Germinal center (tissue), 1 donor: ENCODE measurements at regions not wholly inside any gene's neighbourhood (a gene's known extent, or its start where the extent isn't known, plus 50 kb on each side); places are given as distances from the start of the nearest gene placed in this dataset.
"Not testable (repeated sequence)": the region's sequence is repeated elsewhere in the genome, so short reads cannot be mapped to it uniquely, and the experiment has no call there.

Experiments used
- DNase-seq: peaks from one replicate; pipeline ENCODE4 v3.0.0; 2012; ENCODE audit warnings: mixed read lengths, low spot score

DNA sequence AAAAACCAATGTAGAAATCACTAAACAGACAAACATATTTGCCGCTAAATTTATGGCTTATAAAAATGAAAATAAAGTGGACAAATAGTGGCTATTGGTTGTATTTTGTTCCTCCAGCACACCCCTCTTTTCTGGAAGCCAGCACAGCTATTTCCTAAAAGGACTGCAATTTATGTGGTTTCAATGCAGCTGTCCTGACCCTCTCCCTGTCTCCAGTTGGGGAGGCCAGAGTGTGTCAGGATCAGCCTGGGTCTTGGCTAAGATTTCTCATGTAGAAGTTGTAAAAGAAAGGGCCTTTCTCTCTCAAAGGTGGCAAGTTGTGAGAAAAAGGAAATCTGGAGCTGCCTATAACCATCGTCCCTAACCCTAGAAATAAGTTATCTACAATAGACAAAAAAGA lies 165.6 kb downstream of the ALDH8A1 start:
- no peak for DNase-seq

DNA sequence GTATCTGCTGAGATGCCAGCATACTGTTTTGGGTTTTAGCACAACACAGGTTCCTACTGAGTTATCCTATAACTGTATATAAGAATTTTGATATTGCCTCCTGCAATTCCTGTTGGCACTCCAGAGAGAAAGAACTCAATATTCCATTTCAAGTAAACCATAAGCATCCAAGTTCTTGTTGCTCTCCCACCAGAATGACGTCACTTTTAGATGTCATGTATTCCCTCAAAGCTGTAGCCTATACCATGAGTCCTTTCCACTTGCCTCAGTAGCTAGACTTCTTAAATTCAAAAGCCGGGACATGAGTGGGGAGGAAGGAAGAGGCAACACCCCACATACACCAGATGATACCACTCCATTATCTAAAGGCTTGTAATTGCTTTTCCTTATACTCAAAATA lies 171.5 kb downstream of the ALDH8A1 start:
- DNase-seq, result no peak

DNA sequence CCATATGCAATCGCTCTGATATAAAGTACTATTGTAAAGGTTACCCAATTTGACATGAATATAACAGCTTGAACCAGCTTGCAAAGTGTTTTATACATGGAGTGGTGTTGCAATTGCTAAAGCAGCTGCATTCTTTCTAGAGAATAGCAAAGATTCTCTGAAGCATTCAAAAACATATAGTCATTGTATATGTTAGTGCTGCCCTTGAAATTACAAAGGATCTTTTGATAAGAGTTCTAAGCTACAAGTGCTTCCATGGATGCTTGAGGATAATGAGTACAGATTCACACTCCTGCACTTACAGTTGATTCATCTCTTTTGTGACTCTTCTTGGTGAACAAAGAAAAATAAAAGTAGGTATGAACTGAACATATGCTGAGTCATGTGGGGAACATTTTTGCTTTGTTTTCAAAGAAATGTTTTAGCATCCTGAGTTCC lies 175.7 kb downstream of the ALDH8A1 start:
- no peak for DNase-seq

DNA sequence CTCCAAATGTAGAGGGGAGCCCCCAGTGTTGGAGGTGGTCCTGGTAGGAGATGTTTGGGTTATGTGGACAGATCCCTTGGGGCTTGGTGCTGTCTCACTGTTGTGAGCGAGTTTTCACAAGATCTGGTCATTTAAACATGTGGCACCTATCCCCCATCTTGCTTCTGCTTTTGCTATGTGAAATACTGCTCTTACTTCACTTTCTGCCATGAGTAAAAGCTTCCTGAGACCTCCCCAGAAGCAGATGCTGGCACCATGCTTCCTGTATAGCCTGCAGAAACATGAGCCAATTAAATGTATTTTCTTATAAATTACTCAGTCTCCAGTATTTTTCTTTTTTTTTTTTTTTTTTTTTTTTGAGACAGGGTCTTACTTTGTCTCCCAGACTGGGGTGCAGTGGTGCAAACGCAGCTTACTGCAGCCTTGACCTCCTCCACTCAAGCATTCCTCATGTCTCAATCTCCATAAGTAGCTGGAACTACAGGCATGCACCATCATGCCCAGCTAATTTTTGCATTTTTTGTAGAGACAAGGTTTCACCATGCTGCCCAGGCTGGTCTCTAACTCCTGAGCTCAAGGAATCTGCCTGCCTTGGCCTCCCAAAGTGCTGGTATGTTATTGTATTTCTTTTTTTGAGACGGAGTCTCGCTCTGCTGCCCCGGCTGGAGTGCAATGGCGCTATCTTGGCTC lies 177.1 kb downstream of the ALDH8A1 start:
- no peak for DNase-seq

DNA sequence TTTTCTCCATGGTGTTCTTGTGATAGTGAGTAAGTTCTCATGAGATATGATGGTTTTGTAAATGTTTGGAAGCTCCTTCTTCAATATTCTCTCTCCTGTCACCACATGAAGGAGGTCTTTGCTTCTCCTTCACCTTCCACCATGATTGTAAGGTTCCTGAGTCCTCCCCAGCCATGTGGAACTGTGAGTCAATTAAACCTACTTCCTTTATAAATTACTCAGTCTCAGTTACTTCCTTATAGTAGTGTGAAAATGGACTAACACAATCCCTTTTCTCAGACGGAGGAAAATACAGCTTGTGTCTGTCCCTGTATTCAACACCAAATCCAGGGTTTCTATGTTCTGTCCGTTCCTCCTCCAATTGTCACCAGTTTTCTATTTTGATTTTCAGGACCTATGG lies 181.0 kb downstream of the ALDH8A1 start:
- no peak for DNase-seq

DNA sequence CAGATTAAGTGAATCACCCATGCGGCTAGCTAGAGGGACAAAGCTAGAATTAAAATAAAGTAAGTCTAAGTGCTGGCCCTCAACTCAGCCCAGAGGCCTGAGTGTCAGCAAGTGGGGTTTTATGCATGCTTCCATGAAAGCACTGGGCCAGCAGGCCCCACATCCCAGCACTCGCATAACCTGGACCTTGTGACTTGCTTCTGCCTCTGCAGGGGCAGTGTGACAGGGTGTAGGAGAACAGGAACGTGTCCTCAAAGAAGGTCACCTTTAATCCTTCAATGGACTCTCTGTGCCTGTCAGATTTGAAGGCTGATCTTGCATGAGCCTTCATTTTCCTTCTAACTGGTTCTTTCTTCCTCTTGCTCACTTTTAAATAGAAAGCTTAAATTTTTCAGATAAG lies 183.4 kb downstream of the ALDH8A1 start:
- no peak for DNase-seq

DNA sequence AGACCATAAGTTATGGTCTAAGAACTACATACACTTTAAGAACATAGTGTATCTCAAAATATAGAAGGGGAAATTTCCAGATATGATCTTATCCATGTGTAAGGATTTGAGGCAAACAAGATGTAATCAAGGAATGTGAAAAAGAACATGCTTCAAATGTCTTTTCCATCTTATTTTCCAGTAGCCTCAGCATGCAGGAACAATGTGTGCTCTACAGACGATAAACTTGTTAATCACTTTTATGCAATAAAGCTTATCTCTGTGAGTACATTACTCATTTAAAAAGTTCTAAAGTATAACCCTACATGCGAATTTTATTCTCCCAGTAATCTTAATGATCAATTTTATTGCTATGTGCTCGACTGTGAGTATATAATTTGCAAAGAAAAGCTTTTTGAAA lies 185.2 kb downstream of the ALDH8A1 start:
- no peak for DNase-seq

DNA sequence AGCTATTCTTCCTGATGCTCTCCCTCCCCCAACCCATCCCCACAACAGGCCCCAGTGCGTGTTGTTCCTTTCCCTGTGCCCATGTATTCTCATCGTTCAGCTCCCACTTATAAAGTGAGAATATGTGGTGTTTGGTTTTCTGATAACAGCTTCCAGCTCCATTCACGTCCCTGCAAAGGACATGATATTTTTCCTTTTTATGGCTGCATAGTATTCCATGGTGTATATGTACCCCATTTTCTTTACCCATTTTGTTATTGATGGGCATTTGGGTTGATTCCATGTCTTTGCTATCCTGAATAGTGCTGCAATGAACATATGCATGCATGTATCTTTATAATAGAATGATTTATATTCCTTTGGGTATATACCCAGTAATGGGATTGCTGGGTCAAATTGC lies 186.3 kb downstream of the ALDH8A1 start:
- DNase-seq, result not testable (repeated sequence)

DNA sequence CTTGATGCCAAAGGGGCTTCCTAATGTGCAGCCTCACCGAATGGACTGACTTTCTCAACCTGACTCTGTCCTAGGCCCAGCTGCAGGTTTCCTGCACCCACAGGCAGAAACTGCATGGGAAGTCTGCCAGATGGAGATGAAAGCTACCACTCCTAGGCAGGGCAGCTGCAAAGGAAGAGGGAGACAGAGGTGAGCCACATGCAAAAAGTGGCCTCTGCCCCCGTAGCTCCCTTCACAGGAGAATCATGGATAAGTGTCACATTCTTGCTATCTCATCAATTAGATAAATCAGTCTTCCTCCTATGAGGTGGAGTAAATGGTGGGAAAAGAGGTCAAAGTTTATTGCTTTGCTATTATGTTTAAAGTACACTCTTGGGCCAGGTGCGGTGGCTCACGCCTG lies 191.3 kb downstream of the ALDH8A1 start:
- no peak for DNase-seq

DNA sequence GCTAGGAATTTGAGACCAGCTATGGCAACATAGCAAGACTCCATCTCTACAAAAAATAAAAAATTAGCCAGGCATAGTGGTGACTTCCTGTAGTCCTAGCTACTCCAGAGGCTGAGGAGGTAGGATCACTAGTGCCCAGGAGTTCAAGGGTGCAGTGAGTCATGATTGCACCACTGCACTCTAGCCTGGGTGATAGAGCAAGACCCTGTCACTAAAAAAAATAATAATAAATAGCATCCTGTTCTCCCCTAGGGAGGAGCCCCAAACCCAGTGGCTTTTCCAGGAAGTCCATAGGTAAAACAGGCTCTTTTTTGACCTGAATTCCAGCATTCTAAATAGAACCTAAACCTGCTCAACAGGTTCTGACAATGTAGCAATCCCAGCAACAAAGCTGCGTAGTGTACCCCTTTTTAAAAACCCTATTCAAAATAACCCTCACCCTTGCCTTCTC lies 192.0 kb downstream of the ALDH8A1 start:
- no peak for DNase-seq

DNA sequence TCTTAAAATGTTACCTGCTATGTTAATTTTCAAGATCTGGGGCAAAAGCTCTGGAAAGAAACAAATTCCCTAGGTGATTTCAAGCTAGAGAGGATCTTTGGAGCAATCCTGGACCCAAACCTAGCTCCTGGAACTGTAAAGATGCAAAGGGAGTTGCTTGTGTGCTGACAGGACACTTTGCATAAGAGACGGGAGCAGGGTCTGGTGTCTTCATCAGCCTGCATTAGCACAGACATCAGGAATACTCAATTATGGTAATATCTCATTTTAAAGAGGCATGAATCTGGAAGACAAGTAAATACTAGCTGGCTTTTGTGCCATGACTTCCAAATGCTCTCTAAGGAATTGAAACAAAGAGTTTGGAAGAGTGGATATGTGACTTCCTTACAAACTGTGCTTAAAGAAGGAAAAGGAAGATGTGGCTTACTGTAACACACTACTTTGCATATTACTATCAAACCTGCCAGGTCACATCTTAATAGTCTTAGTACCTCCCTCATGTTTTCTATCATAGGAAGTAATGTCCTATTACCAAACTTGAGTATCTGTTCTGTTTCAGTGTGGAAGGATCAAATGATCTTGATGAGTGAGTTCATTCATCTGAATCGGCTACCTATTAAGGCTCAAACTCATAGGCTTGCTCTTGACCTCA lies 193.4 kb downstream of the ALDH8A1 start:
- DNase-seq, result no peak

DNA sequence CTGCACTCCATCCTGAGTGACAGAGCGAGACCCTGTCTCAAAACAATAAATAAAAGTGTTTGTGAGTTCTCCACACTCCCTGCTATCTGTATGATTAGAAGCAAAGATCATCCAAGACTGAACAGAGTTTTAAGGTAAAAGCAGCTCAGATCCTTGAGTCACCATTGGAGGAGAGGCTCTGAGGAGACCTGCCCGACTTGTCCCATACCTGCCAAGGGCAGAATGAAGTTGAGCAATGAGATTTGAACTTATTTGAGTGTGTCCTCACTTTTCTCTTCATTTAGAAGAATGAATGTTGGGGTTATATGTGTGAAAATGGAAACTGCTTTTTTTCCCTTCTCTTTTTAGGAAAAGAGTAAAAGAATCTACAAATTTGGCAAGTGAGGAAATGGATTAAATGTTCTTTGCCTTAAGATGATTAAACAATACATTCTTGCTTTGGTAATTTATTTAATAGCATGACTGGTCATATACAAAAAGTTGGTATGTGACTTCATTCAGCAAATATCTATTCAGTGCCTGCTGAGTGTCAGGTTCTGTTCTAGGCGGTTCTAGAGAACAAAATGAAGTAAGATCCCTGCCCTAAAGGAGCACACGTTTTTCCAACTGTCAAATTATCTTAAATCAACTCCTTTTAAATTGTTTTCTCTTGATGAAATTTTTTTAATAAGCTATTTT lies 195.7 kb downstream of the ALDH8A1 start:
- DNase-seq, result no peak

DNA sequence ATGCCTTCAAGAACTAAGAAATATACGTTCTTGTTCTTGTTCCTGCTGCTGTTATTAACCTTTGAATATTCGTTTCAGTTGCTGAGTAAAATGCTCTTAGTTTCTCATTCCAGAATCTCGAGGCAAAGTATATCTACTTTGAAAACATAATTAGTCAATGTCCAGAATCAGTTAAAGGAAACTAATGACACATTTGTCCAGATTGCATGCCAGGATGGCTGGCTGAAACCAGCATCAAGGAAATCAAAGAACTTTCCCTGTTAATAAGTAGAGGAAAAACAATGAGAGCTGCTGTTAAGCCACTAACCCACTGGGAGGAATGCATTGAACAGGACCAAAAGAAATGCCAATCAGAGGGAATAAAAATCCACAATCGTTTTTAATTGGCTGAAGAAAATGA lies 196.9 kb downstream of the ALDH8A1 start:
- no peak for DNase-seq

DNA sequence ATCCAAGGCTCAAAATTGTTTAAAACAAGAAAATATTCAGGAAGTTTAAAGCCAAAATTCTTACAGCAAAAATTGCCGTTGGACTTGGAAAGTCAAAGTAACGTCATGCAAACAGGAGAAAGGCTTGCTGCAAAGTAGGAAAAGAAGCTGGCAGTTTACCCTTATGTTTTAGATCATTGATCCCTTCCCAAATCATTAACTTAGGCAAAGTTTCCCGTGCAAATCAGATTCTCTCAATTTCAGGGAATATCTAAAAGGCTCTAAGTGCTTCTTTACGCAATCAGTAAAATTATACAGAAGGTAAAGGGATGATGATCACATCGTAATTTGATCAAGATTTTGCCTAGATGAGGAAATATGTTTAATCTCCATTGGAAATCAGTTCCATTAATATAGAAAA lies 197.5 kb downstream of the ALDH8A1 start:
- DNase-seq, result no peak

DNA sequence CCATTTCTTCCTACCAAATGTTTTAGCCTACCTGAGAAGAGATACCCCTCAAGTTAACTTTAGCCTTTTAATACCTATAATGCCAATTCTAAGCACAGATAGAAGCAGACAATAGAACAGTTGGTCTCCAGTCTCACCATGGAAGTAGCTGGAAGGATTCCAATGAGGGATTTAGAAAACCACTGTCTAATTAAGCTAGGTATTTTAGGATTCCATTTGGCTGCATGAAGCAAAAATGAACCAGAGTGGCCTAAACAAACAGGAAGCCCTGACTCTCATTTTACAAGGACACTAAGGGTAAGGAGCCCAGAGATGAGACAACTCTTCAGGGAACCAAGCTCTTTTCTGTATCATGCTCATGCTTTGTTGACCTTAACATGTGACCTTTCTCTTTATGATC lies 199.2 kb downstream of the ALDH8A1 start:
- no peak for DNase-seq

DNA sequence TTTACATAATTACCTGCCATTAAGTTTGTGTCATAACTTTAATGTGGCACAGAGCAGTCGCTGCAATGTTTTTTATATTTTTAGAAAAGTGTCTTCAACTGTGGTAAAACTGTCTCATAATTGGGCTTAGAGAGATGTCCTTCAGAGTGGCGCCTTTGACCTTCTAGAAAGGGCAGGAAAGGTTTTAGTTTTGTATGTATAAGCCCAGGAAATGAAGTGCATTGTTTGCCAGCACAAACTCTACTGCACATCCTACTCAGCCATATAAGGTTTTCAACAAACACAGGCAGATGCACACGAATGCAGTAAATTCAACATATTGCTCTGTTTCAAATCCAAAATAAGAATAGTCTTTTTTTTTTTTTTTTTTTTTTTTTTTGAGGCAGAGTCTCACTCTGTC lies 201.4 kb downstream of the ALDH8A1 start:
- no peak for DNase-seq

DNA sequence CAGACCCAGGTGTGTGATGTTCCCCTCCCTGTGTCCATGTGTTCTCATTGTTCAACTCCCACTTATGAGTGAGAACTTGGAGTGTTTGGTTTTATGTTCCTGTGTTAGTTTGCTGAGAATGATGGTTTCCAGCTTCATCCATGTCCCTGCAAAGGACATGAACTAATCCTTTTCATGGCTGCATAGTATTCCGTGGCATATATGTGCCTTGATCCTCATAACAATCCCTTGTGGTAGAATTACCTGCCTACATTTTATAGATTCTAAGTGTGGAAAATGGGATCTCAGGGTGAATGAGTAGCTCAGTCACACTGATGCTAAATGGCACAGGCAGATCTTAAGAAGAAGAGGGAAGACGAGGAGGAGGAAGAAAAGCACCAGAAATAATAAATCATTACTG lies 202.7 kb downstream of the ALDH8A1 start:
- DNase-seq, result not testable (repeated sequence)

DNA sequence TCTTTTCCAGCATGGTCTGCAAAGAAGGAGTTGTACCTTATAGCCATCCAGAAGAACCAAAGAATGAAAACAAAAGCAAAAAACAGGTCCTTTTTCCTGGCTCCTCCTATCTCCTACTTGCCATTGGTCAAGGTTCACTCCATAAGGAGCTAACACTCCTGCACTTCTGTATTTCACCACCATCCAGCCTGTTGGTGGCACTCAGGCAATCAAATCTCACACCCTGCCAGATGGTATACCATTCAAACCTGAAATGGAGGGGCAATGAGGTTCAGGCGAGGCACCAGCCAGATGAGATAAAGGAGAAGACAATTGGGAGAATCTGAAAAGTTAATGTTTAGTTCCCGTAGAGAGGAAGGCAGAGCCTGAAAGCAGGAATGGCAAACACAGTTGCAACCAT lies 203.8 kb downstream of the ALDH8A1 start:
- no peak for DNase-seq

DNA sequence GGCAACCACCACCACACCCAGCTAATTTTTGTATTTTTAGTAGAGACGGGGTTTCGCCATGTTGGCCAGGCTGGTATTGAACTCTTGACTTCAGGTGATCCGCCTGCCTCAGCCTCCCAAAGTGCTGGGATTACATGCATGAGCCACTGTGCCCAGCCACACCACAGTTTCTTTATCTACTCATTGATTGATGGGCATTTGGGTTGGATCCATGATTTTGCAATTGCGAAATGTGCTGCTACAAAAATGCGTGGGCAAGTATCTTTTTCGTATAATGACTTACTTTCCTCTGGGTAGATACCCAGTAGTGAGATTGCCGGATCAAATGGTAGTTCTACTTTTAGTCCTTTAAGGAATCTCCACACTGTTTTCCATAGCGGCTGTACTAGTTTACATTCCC lies 204.7 kb downstream of the ALDH8A1 start:
- not testable (repeated sequence) for DNase-seq

DNA sequence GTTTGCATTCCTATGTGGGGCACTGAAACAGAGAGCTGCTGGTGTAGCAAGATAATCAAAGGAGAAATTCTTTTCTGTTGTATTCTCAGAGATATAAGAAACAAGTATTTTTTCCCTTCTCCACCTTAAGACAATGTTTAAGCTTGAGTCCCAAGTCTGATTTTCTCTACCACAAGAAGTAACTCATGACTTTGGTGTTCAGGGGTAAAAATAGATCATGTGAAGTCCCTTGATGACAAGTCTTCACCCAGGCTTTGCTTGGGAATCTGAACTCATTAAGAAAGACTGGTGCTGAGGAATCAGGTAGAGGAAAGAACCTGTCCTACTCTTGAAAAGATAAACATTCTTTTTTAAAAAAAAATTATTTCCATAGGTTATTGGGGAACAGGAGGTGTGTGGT lies 205.6 kb downstream of the ALDH8A1 start:
- no peak for DNase-seq

DNA sequence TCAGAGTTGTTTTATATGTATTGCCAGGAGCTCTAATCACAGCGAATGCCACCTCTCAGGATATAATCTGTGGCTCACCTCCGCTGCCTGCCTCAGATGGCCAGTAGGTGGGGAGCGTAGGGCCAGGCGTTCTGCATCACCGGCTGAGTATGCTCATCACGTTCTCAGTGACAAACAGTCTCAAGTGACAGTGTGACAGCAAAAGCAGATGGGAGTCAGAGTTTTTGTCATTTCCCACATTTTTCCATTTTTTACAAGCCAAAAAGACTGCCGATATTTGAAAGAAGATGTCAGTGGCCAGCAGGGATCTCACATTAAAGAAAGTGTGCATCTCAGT lies 208.7 kb downstream of the ALDH8A1 start:
- DNase-seq, result no peak

DNA sequence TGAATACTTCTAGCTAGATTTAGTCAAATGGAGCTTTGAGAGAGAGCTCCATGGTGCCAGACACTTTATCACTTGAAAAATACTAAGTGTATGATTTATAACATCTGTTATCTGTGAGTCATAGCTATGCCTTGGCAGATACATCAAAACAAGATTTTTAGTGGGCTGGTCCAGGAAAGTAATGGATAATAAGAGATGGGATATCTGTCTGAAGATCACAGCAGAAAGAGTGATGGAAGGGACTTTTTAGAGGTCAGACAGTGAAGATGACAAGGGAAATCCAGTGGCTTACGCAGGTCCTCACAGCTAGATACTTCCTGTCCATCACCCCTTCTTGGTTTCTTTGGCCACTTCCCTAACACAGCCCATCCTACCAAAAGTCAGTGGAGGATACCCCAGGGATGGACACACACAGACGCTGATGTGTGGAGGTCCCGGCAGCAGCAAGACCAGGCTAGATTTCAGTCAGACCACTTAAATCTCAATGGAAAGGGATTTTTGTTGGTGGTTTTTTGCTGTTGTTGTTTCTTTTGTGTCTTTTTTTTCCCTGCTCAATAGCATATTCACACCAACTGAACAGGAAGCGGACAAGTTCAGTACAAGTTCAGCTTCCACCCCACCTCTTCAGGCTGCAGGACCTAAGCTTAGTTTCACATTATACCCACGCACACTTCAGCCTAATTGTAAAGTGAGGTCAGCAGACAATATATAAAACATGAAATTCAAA lies 209.3 kb downstream of the ALDH8A1 start:
- no peak for DNase-seq

DNA sequence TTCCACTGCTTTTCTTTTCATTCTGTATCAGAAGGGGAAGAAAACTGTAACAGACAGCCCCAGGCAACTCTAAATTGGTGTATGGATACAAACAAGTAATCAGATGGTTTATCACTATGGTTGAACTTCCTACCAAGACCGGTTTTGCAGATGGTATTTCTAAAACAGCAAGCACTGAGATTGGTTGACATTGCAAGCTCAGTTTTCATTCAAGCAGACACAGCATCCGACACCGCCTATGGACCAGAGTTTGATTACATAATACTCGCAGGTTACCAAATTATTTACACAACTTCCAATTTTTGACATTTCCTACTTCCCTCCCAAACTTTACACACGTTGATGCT lies 209.9 kb downstream of the ALDH8A1 start:
- no peak for DNase-seq
